Natural killer cell treated with Interleukin-12 subunit alpha and Interleukin-12 subunit beta and Interleukin-15 and Interleukin-18, amount 100 ng/mL, for 72 hours (primary cell): ENCODE measurements at regions not wholly inside any gene's neighbourhood (a gene's known extent, or its start where the extent isn't known, plus 50 kb on each side); places are given as distances from the start of the nearest gene placed in this dataset.

Experiments
- ATAC-seq, 2 donors: fragments of 150-1000 bp; cut with Tn5 transposase in 1 of 2; sonication (Bioruptor Pico), chemical (Tn5 transposase) in 1 of 2; 2 replicates each; pipeline ENCODE4 v1.10.0; 2021
- DNase-seq: peaks from one replicate; pipeline ENCODE4 v3.0.0; 2022; ENCODE audit warnings: low spot score
- H3K27ac Mint-ChIP-seq, 2 donors: 1 replicate in 1 of 2; 2 replicates in 1 of 2; pipeline ENCODE4 v1.8.0; 2022; ENCODE audit warnings: mixed read lengths in 2 of 2, mild to moderate bottlenecking in 1 of 2, moderate library complexity in 1 of 2
- H3K27me3 Mint-ChIP-seq, 2 donors: 1 replicate in 1 of 2; 2 replicates in 1 of 2; pipeline ENCODE4 v1.8.0; 2022; ENCODE audit warnings: mixed read lengths in 2 of 2
- H3K36me3 Mint-ChIP-seq: one replicate; pipeline ENCODE4 v1.8.0; 2022; ENCODE audit warnings: mixed read lengths
- H3K4me1 Mint-ChIP-seq, 2 donors: 1 replicate in 1 of 2; 2 replicates in 1 of 2; pipeline ENCODE4 v1.8.0; 2022; ENCODE audit warnings: low read depth in 2 of 2, mixed read lengths in 2 of 2, mild to moderate bottlenecking in 1 of 2
- H3K4me3 Mint-ChIP-seq: one replicate; pipeline ENCODE4 v1.8.0; 2022; ENCODE audit warnings: mixed read lengths
- H3K9me3 Mint-ChIP-seq: 2 replicates; pipeline ENCODE4 v1.8.0; 2022; ENCODE audit warnings: mixed read lengths

GRCh38 chr9:119003882-119004617 lies 365.2 kb downstream of the BRINP1 start:
- H3K27me3 Mint-ChIP-seq: no peaks in the 10 kb centered on the region
- DNase-seq (no peak), ATAC-seq (no peak)
- no peak overlapping the region for H3K4me3 Mint-ChIP-seq
- H3K4me1 Mint-ChIP-seq: no peaks in the 10 kb centered on the region
- peaks cover 8% of the 10 kb centered on the region for H3K9me3 Mint-ChIP-seq
- no peak overlapping the region for H3K27ac Mint-ChIP-seq
- no peaks in the 10 kb centered on the region for H3K36me3 Mint-ChIP-seq

- H3K4me3 Mint-ChIP-seq: no peak overlapping the region
- DNase-seq: no peak
- H3K27ac Mint-ChIP-seq: no peak overlapping the region
- peaks cover 10% of the 10 kb centered on the region for H3K9me3 Mint-ChIP-seq
- no peaks in the 10 kb centered on the region for H3K27me3 Mint-ChIP-seq
- no peaks in the 10 kb centered on the region for H3K4me1 Mint-ChIP-seq
- no peak for ATAC-seq
- H3K36me3 Mint-ChIP-seq: no peaks in the 10 kb centered on the region
Observed at GRCh38 chr9:119004618-119004990, 364.6 kb downstream of the BRINP1 start.

- DNase-seq (no peak), ATAC-seq (no peak)
- H3K9me3 Mint-ChIP-seq: peaks cover 10% of the 10 kb centered on the region
- H3K4me3 Mint-ChIP-seq: no peak overlapping the region
- H3K36me3 Mint-ChIP-seq: no peaks in the 10 kb centered on the region
- no peaks in the 10 kb centered on the region for H3K4me1 Mint-ChIP-seq
- H3K27me3 Mint-ChIP-seq: no peaks in the 10 kb centered on the region
- H3K27ac Mint-ChIP-seq: no peak overlapping the region
Observed at GRCh38 chr9:119005162-119005561, 364.1 kb downstream of the BRINP1 start.

GRCh38 chr9:119009249-119009648 lies 360.0 kb downstream of the BRINP1 start:
- no peaks in the 10 kb centered on the region for H3K4me1 Mint-ChIP-seq
- no peak overlapping the region for H3K4me3 Mint-ChIP-seq
- no peak for ATAC-seq
- DNase-seq: no peak
- no peak overlapping the region for H3K27ac Mint-ChIP-seq
- H3K9me3 Mint-ChIP-seq: peaks cover 13% of the 10 kb centered on the region
- no peaks in the 10 kb centered on the region for H3K27me3 Mint-ChIP-seq
- no peaks in the 10 kb centered on the region for H3K36me3 Mint-ChIP-seq

- no peak overlapping the region for H3K27ac Mint-ChIP-seq
- no peaks in the 10 kb centered on the region for H3K27me3 Mint-ChIP-seq
- H3K36me3 Mint-ChIP-seq: no peaks in the 10 kb centered on the region
- H3K9me3 Mint-ChIP-seq: peaks cover 8% of the 10 kb centered on the region
- DNase-seq: no peak
- H3K4me1 Mint-ChIP-seq: no peaks in the 10 kb centered on the region
- no peak for ATAC-seq
- no peak overlapping the region for H3K4me3 Mint-ChIP-seq
Observed at GRCh38 chr9:119020284-119020683, 349.0 kb downstream of the BRINP1 start.

GRCh38 chr9:119020730-119021333 lies 348.4 kb downstream of the BRINP1 start:
- H3K27ac Mint-ChIP-seq: no peak overlapping the region
- H3K27me3 Mint-ChIP-seq: no peaks in the 10 kb centered on the region
- H3K4me1 Mint-ChIP-seq: no peaks in the 10 kb centered on the region
- no peak for ATAC-seq
- no peak for DNase-seq
- H3K9me3 Mint-ChIP-seq: peaks cover 8% of the 10 kb centered on the region
- no peak overlapping the region for H3K4me3 Mint-ChIP-seq
- H3K36me3 Mint-ChIP-seq: no peaks in the 10 kb centered on the region

GRCh38 chr9:119026120-119026519 lies 343.1 kb downstream of the BRINP1 start:
- no peak overlapping the region for H3K27ac Mint-ChIP-seq
- DNase-seq: no peak
- ATAC-seq: no peak
- no peaks in the 10 kb centered on the region for H3K4me1 Mint-ChIP-seq
- H3K4me3 Mint-ChIP-seq: no peak overlapping the region
- no peaks in the 10 kb centered on the region for H3K36me3 Mint-ChIP-seq
- H3K9me3 Mint-ChIP-seq: peaks cover 10% of the 10 kb centered on the region
- H3K27me3 Mint-ChIP-seq: no peaks in the 10 kb centered on the region

- H3K27ac Mint-ChIP-seq: no peak overlapping the region
- no peak overlapping the region for H3K4me3 Mint-ChIP-seq
- no peaks in the 10 kb centered on the region for H3K36me3 Mint-ChIP-seq
- H3K27me3 Mint-ChIP-seq: no peaks in the 10 kb centered on the region
- no peaks in the 10 kb centered on the region for H3K4me1 Mint-ChIP-seq
- no peak for ATAC-seq
- DNase-seq: no peak
- H3K9me3 Mint-ChIP-seq: peaks cover 8% of the 10 kb centered on the region
Observed at GRCh38 chr9:119027901-119028699, 341.1 kb downstream of the BRINP1 start.

- no peak overlapping the region for H3K27ac Mint-ChIP-seq
Observed at GRCh38 chr9:119029886-119030285, 339.3 kb downstream of the BRINP1 start.

GRCh38 chr9:119033596-119033995 lies 335.6 kb downstream of the BRINP1 start:
- Mint-ChIP-seq H3K4me3 (no peak overlapping the region), H3K27ac (no peak overlapping the region)

More at GRCh38 chr9:119029886-119030285, 339.3 kb downstream of the BRINP1 start:
- ATAC-seq (no peak), DNase-seq (no peak)
- H3K27me3 Mint-ChIP-seq: no peaks in the 10 kb centered on the region
- no peaks in the 10 kb centered on the region for H3K4me1 Mint-ChIP-seq
- no peak overlapping the region for H3K4me3 Mint-ChIP-seq
- H3K9me3 Mint-ChIP-seq: peaks cover 14% of the 10 kb centered on the region
- no peaks in the 10 kb centered on the region for H3K36me3 Mint-ChIP-seq

GRCh38 chr9:119036969-119037368 lies 332.3 kb downstream of the BRINP1 start:
- Mint-ChIP-seq H3K9me3 (peaks cover 13% of the 10 kb centered on the region), H3K4me3 (no peak overlapping the region), H3K27me3 (no peaks in the 10 kb centered on the region), H3K27ac (no peak overlapping the region), H3K36me3 (no peaks in the 10 kb centered on the region), H3K4me1 (no peaks in the 10 kb centered on the region)
- no peak for ATAC-seq
- DNase-seq: no peak

More at GRCh38 chr9:119033596-119033995, 335.6 kb downstream of the BRINP1 start:
- no peak for ATAC-seq
- Mint-ChIP-seq H3K9me3 (peaks cover 13% of the 10 kb centered on the region), H3K36me3 (no peaks in the 10 kb centered on the region), H3K27me3 (no peaks in the 10 kb centered on the region), H3K4me1 (no peaks in the 10 kb centered on the region)
- DNase-seq: no peak

- H3K36me3 Mint-ChIP-seq: no peaks in the 10 kb centered on the region
- H3K4me3 Mint-ChIP-seq: no peak overlapping the region
- ATAC-seq: no peak
- no peak for DNase-seq
- no peaks in the 10 kb centered on the region for H3K4me1 Mint-ChIP-seq
- H3K27me3 Mint-ChIP-seq: no peaks in the 10 kb centered on the region
- H3K27ac Mint-ChIP-seq: no peak overlapping the region
- H3K9me3 Mint-ChIP-seq: peaks cover 6% of the 10 kb centered on the region
Observed at GRCh38 chr9:119043996-119044395, 325.2 kb downstream of the BRINP1 start.

- H3K4me3 Mint-ChIP-seq: no peak overlapping the region
- no peaks in the 10 kb centered on the region for H3K4me1 Mint-ChIP-seq
- H3K27me3 Mint-ChIP-seq: no peaks in the 10 kb centered on the region
- peaks cover 8% of the 10 kb centered on the region for H3K9me3 Mint-ChIP-seq
- H3K27ac Mint-ChIP-seq: no peak overlapping the region
- no peak for ATAC-seq
- H3K36me3 Mint-ChIP-seq: no peaks in the 10 kb centered on the region
- DNase-seq: no peak
Observed at GRCh38 chr9:119044806-119045205, 324.4 kb downstream of the BRINP1 start.
